ENCODE measurements at regions not wholly inside any gene's neighbourhood (a gene's known extent, or its start where the extent isn't known, plus 50 kb on each side); places are given as distances from the start of the nearest gene placed in this dataset.

- no peak for DNase-seq (ENCODE audit: low spot score)
- TF ChIP-seq CTCF (IDR thresholded peaks at IDR 0.05; ENCODE audit: extremely low read depth, missing control alignments), result no peak
Measured at GRCh38 chr2:23235292-23235691, 149.7 kb upstream of the KLHL29 start.

GRCh38 chr2:23235736-23236135 lies 149.2 kb upstream of the KLHL29 start:
- DNase-seq (ENCODE audit: low spot score), result no peak
- no peak for TF ChIP-seq CTCF (IDR thresholded peaks at IDR 0.05; ENCODE audit: extremely low read depth, missing control alignments)

GRCh38 chr2:23237147-23237546 lies 147.8 kb upstream of the KLHL29 start:
- no peak for TF ChIP-seq CTCF (IDR thresholded peaks at IDR 0.05; ENCODE audit: extremely low read depth, missing control alignments)
- DNase-seq (ENCODE audit: low spot score), result no peak

- no peak for DNase-seq (ENCODE audit: low spot score)
- no peak for TF ChIP-seq CTCF (IDR thresholded peaks at IDR 0.05; ENCODE audit: extremely low read depth, missing control alignments)
Measured at GRCh38 chr2:23238011-23238657, 146.8 kb upstream of the KLHL29 start.

GRCh38 chr2:23239374-23239773 lies 145.6 kb upstream of the KLHL29 start:
- DNase-seq (ENCODE audit: low spot score), result no peak
- no peak for TF ChIP-seq CTCF (IDR thresholded peaks at IDR 0.05; ENCODE audit: extremely low read depth, missing control alignments)

GRCh38 chr2:23241121-23241520 lies 143.9 kb upstream of the KLHL29 start:
- TF ChIP-seq CTCF (IDR thresholded peaks at IDR 0.05; ENCODE audit: extremely low read depth, missing control alignments), result no peak
- DNase-seq (ENCODE audit: low spot score), result no peak

GRCh38 chr2:23241611-23242245 lies 143.3 kb upstream of the KLHL29 start:
- no peak for DNase-seq (ENCODE audit: low spot score)
- no peak for TF ChIP-seq CTCF (IDR thresholded peaks at IDR 0.05; ENCODE audit: extremely low read depth, missing control alignments)

All from GM20000 (cell line).